Bronchial epithelial cell (primary cell): ENCODE measurements at regions not wholly inside any gene's neighbourhood (a gene's known extent, or its start where the extent isn't known, plus 50 kb on each side); places are given as distances from the start of the nearest gene placed in this dataset.
A peak's percentile ranks its signal among the peaks of the same experiment; 100 is the strongest.

Source experiments
- DNase-seq: peaks from one replicate; pipeline ENCODE4 v3.0.0-alpha.2; 2010; ENCODE audit warnings: low read depth
- FAIRE-seq: peaks from 2 replicates; lab custom pipeline; 2011; peaks lifted over from hg19 to GRCh38; lab: Jason Lieb, UNC
- H3K27me3 ChIP-seq: 2 replicates; pipeline ENCODE4 v1.5.1; 2011; ENCODE audit warnings: low read length; ENCODE audit not compliant: control insufficient read depth, insufficient read depth
- H3K36me3 ChIP-seq: 2 replicates; pipeline ENCODE4 v1.5.1; 2011; ENCODE audit warnings: low read length; ENCODE audit not compliant: control insufficient read depth, insufficient read depth
- H3K4me3 ChIP-seq: 2 replicates; pipeline ENCODE4 v1.5.1; 2011; ENCODE audit warnings: mild to moderate bottlenecking, low read depth, low read length, control low read depth
- TF ChIP-seq, protein P1 (sequence below): IDR thresholded peaks from 2 replicates; pipeline ENCODE4 v1.5.1; 2011; ENCODE audit warnings: mild to moderate bottlenecking, moderate library complexity, low read length, control low read depth, inconsistent platforms; ENCODE audit not compliant: insufficient read depth, severe bottlenecking

DNA sequence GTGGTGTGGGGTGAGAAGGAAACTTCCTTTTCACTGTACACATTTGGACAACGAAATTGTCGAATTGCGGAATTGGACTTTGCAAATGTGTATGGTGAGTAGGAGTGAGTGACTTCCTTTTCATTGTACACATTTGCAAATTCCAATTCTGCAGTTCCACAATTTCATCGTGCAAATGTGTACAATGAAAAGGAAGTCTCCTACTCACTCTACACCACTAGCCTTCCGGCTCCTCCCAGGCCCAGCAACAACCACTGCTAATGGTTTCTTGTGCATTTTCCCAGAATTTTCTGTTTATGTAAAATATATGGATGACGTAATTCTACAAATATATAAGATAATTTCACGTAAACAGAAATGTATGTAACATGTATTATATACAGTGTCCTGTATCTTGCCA lies 118.5 kb downstream of the ARL4A start:
- no peaks in the 10 kb centered on the region for H3K27me3 ChIP-seq
- FAIRE-seq (no peak), DNase-seq (no peak)
- no peak overlapping the region for H3K4me3 ChIP-seq
- TF ChIP-seq, protein P1, sequence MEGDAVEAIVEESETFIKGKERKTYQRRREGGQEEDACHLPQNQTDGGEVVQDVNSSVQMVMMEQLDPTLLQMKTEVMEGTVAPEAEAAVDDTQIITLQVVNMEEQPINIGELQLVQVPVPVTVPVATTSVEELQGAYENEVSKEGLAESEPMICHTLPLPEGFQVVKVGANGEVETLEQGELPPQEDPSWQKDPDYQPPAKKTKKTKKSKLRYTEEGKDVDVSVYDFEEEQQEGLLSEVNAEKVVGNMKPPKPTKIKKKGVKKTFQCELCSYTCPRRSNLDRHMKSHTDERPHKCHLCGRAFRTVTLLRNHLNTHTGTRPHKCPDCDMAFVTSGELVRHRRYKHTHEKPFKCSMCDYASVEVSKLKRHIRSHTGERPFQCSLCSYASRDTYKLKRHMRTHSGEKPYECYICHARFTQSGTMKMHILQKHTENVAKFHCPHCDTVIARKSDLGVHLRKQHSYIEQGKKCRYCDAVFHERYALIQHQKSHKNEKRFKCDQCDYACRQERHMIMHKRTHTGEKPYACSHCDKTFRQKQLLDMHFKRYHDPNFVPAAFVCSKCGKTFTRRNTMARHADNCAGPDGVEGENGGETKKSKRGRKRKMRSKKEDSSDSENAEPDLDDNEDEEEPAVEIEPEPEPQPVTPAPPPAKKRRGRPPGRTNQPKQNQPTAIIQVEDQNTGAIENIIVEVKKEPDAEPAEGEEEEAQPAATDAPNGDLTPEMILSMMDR, result no peak
- H3K36me3 ChIP-seq, result no peaks in the 10 kb centered on the region

DNA sequence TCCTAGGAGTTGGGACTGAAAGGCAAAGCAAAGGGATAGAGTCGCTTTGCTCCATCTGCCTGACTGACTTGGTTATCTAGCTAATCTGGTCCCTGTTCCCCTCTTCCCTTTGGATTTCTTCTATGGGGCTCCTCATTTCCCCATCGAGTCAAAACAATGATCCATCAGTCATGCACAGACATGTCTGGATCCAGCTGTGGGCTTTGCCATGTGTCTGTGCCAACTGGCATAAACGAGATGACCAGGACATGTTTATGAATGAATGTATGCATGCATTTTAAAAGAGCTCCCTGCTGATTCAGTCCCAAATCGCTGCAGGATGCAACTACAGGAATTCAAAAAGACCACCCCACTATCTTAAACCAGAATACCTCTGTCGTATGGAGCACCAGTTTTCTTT lies 122.0 kb downstream of the ARL4A start:
- Histone ChIP-seq H3K36me3 (no peaks in the 10 kb centered on the region), H3K4me3 (no peak overlapping the region), H3K27me3 (no peaks in the 10 kb centered on the region)
- TF ChIP-seq, protein P1, result no peak
- DNase-seq (peak; percentile 86), FAIRE-seq (peak; percentile 79)

DNA sequence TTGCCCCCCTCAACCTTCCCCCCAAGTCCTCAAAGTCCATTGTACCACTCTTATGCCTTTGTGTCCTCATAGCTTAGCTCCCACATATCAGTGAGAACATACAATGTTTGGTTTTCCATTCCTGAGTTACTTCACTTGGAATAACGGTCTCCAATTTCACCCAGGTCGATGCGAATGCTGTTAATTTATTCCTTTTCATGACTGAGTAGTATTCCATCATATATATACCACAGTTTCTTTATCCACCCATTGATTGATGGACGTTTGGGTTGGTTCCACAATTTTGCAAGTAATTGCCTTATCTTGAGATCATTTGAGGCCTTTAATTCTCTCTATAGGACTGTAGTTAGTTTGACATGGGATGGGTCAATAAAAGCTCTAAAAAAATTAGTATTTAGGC lies 124.7 kb downstream of the ARL4A start:
- Histone ChIP-seq H3K4me3 (no peak overlapping the region), H3K36me3 (no peaks in the 10 kb centered on the region), H3K27me3 (no peaks in the 10 kb centered on the region)
- no peak for FAIRE-seq
- DNase-seq, result no peak
- TF ChIP-seq, protein P1, result no peak

DNA sequence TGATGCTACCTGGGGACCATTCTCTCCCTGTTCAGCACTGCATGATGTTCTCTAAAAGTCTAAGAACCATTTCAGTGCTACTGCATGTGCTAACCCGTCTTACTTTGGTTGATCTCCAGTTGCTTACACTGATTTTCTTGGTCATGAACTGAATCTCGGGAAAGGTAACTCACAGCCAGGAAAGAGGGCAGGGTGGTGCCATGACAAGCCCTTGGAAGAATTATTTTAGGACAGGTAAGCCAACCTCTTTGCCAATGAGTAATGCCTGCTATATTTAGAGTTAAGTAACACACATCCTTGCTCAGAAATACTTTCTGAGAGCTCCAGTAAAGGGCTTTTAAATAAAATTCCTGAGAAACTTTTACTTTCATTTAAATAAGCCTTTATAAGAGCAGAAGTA lies 126.7 kb downstream of the ARL4A start:
- Histone ChIP-seq H3K4me3 (no peak overlapping the region), H3K27me3 (no peaks in the 10 kb centered on the region), H3K36me3 (no peaks in the 10 kb centered on the region)
- TF ChIP-seq, protein P1, result no peak
- FAIRE-seq, result peak; percentile 18
- DNase-seq, result peak; percentile 94

DNA sequence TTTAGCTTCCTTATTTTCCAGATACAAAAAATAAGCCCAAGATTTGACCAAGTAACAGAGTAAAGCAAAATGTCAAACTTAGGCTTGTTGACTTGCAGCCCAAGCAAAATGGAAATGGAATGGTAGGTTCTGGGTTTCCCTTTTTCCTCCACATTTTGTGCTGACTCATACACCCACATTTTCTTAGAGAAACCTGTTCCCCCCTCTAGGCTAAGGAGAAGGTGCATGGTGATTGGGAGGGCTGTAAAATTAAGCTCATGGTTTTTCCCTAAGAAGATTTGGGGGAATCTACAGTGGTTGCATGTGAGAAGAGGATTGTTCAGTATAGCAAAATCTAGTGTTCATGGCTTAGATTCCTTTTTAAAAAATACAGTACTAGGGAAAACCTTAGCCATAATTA lies 127.4 kb downstream of the ARL4A start:
- DNase-seq (peak; percentile 36), FAIRE-seq (no peak)
- H3K4me3 ChIP-seq, result no peak overlapping the region

DNA sequence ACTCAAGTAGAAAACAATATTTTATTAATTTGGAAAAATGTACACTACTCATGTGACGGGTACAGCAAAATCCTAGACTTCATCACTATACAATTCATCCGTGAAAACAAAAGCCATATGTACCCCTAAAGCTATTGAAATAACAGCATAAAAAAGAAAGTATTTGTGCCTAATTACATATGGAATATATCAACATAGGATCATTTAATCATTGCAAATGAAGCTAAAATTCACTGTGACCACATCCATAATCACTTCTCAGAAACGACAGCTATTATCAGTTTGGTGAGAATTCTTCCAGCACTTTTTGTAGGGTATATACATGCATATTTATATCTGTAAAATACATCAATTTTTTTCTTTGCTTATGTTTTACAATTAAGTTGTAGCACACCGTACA lies 128.0 kb downstream of the ARL4A start:
- FAIRE-seq, result no peak
- Histone ChIP-seq H3K4me3 (no peak overlapping the region), H3K27me3 (no peaks in the 10 kb centered on the region), H3K36me3 (no peaks in the 10 kb centered on the region)
- TF ChIP-seq, protein P1, result no peak
- no peak for DNase-seq

More for the DNA sequence above, 127.4 kb downstream of the ARL4A start:
- TF ChIP-seq, protein P1, result no peak
- Histone ChIP-seq H3K36me3 (no peaks in the 10 kb centered on the region), H3K27me3 (no peaks in the 10 kb centered on the region)
